HepG2 (cell line): ENCODE measurements at regions not wholly inside any gene's neighbourhood (a gene's known extent, or its start where the extent isn't known, plus 50 kb on each side); places are given as distances from the start of the nearest gene placed in this dataset.

Experiments used
- EP300 ChIP-seq, 3 experiments: sonication (generic) in 1 of 3; formaldehyde crosslinking in 1 of 3; IDR thresholded peaks; 2 replicates each; pipeline versions ENCODE4 v1.5.1 to v1.6.1; 2011 to 2020; ENCODE audit warnings: low read depth in 2 of 3, low read length in 2 of 3, borderline replicate concordance in 1 of 3, improper control_type of control experiment in 1 of 3, mild to moderate bottlenecking in 1 of 3, missing genetic modification reagents in 1 of 3, moderate library complexity in 1 of 3
- GABPA ChIP-seq, 2 experiments: IDR thresholded peaks; 2 replicates each; pipeline ENCODE4 v1.6.1; 2011 to 2016; ENCODE audit warnings: low read depth in 2 of 2, low read length in 1 of 2, missing biosample characterization in 1 of 2, missing genetic modification characterization in 1 of 2
- POLR2AphosphoS5 ChIP-seq: IDR thresholded peaks from 2 replicates; pipeline ENCODE4 v1.6.1; 2012; ENCODE audit warnings: low read depth, low read length
- REPIN1 ChIP-seq: sonication (generic); formaldehyde crosslinking; IDR thresholded peaks from 2 replicates; pipeline ENCODE4 v1.8.0; 2022; ENCODE audit warnings: missing genetic modification reagents, low read depth, mild to moderate bottlenecking, borderline replicate concordance
- SMARCC2 ChIP-seq: fragments of 450-650 bp; IDR thresholded peaks from 2 replicates; pipeline ENCODE4 v1.6.1; 2017; ENCODE audit warnings: antibody characterized with exemption, mild to moderate bottlenecking
- ZFP41 ChIP-seq: sonication (generic); formaldehyde crosslinking; IDR thresholded peaks from 2 replicates; pipeline ENCODE4 v1.4.0; 2020; ENCODE audit warnings: mild to moderate bottlenecking, missing genetic modification reagents, borderline replicate concordance
- ZNF501 ChIP-seq: sonication (generic); formaldehyde crosslinking; IDR thresholded peaks from 2 replicates; pipeline ENCODE4 v1.5.1; 2020; ENCODE audit warnings: mild to moderate bottlenecking, moderate library complexity, missing genetic modification reagents
- ZNF7 ChIP-seq: IDR thresholded peaks from 2 replicates; pipeline ENCODE4 v1.6.1; 2016; ENCODE audit warnings: missing biosample characterization, missing genetic modification reagents
- TF ChIP-seq, protein P1 (sequence below): sonication (generic); formaldehyde crosslinking; IDR thresholded peaks from 2 replicates; pipeline ENCODE4 v1.8.0; 2022; ENCODE audit warnings: low read depth, missing genetic modification reagents
- TF ChIP-seq, protein P2 (sequence below): sonication (generic); formaldehyde crosslinking; IDR thresholded peaks from 2 replicates; pipeline ENCODE4 v1.4.0; 2020; ENCODE audit warnings: low read depth, mild to moderate bottlenecking, missing genetic modification reagents
- TF ChIP-seq, protein P3 (sequence below): sonication (generic); formaldehyde crosslinking; IDR thresholded peaks from 2 replicates; pipeline ENCODE4 v1.5.1; 2020; ENCODE audit warnings: mild to moderate bottlenecking, missing genetic modification reagents, moderate library complexity
- TF ChIP-seq, protein P4 (sequence below): sonication (generic); formaldehyde crosslinking; conservative IDR thresholded peaks from 2 replicates; pipeline ENCODE4 v1.4.0; 2020; ENCODE audit warnings: missing genetic modification reagents

DNA sequence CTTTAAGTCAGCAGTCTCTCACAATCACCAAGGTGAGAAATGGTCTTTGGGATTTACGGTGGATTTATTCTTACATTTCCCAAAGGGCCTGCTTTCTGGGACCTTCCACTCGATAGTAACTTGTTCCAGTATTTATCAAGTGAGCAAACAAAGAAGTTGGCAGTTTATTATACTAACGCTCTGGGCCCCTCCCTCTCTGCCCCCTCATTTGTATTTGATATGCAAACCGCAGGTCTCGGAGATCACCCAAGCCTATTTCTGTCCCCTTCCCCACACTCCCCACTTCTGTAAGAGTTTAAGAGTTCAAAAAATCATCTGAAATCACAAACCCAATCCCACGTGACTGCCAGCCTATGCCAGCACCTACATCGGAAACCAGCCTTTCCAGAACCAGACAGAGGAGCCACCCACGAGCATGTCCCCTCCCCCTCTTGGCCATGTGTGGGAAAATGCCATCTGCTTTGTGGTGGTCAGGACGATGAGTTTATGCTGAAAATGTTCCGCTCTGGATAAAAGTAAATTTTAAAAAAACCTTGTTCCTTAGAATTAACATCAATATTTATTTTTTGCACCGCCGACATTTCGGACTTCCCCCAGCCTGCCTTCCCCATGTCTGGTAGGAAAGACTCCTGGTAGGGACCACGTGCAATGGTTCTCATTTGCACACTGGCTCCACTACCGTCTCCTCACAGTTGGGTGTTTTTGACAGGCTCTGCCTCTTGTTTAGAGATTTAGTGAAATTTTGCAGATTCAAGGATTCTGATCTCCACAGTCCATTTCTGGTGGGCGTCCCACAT is 281.0 kb downstream of the TFAP2C start (continued):
- TF ChIP-seq EP300 (IDR thresholded peaks at IDR 0.05; ENCODE audit: low read depth in 2 of 2, low read length in 2 of 2) (no peak), EP300 (CRISPR knock-in tag; IDR thresholded peaks at IDR 0.05; ENCODE audit: borderline replicate concordance) (no peak), SMARCC2 (no peak), REPIN1 (CRISPR knock-in tag) (no peak), ZNF501 (CRISPR knock-in tag) (no peak), POLR2AphosphoS5 (no peak), GABPA (IDR thresholded peaks at IDR 0.05; ENCODE audit: low read depth, low read length) (no peak), GABPA (CRISPR knock-in tag; IDR thresholded peaks at IDR 0.05; ENCODE audit: low read depth) (no peak), ZFP41 (CRISPR knock-in tag) (no peak), ZNF7 (CRISPR knock-in tag) (no peak)
- TF ChIP-seq, protein P1, sequence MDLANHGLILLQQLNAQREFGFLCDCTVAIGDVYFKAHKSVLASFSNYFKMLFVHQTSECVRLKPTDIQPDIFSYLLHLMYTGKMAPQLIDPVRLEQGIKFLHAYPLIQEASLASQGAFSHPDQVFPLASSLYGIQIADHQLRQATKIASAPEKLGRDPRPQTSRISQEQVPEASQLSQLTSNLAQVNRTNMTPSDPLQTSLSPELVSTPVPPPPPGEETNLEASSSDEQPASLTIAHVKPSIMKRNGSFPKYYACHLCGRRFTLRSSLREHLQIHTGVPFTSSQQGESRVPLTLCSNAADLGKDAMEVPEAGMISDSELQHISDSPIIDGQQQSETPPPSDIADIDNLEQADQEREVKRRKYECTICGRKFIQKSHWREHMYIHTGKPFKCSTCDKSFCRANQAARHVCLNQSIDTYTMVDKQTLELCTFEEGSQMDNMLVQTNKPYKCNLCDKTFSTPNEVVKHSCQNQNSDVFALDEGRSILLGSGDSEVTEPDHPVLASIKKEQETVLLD (CRISPR knock-in tag), result no peak
- TF ChIP-seq, protein P2, sequence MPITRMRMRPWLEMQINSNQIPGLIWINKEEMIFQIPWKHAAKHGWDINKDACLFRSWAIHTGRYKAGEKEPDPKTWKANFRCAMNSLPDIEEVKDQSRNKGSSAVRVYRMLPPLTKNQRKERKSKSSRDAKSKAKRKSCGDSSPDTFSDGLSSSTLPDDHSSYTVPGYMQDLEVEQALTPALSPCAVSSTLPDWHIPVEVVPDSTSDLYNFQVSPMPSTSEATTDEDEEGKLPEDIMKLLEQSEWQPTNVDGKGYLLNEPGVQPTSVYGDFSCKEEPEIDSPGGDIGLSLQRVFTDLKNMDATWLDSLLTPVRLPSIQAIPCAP (CRISPR knock-in tag), result no peak
- TF ChIP-seq, protein P3, sequence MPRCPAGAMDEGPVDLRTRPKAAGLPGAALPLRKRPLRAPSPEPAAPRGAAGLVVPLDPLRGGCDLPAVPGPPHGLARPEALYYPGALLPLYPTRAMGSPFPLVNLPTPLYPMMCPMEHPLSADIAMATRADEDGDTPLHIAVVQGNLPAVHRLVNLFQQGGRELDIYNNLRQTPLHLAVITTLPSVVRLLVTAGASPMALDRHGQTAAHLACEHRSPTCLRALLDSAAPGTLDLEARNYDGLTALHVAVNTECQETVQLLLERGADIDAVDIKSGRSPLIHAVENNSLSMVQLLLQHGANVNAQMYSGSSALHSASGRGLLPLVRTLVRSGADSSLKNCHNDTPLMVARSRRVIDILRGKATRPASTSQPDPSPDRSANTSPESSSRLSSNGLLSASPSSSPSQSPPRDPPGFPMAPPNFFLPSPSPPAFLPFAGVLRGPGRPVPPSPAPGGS (CRISPR knock-in tag), result no peak
- TF ChIP-seq, protein P4, sequence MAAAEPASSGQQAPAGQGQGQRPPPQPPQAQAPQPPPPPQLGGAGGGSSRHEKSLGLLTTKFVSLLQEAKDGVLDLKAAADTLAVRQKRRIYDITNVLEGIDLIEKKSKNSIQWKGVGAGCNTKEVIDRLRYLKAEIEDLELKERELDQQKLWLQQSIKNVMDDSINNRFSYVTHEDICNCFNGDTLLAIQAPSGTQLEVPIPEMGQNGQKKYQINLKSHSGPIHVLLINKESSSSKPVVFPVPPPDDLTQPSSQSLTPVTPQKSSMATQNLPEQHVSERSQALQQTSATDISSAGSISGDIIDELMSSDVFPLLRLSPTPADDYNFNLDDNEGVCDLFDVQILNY (CRISPR knock-in tag), result no peak
